ENCODE measurements at regions not wholly inside any gene's neighbourhood (a gene's known extent, or its start where the extent isn't known, plus 50 kb on each side); places are given as distances from the start of the nearest gene placed in this dataset.
"Not testable (repeated sequence)": the region's sequence is repeated elsewhere in the genome, so short reads cannot be mapped to it uniquely, and the experiment has no call there.

- DNase-seq (ENCODE audit: low read depth) = no peak
Measured at GRCh38 chr2:84137034-84137433, 322.0 kb downstream of the SUCLG1 start.

DNA sequence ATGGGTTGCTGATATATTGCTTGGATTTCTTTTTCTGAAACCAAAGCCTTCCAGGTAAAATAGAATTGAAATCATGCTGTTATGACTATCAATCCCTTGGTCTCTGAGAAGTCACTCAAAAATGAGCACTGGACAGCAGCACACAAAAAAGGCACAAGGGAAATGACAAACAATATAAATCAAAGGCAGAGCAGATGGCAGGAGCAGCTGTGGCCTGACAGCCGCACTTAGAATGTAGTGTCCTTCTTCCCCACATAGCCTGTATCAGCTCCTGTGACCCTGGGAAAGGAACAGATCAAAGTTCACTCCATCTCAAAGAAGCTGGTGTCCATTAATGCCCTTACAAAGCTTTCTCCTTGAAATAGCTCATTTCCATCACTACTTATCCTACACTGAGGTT is 326.7 kb downstream of the SUCLG1 start:
- DNase-seq (ENCODE audit: low read depth) = no peak

DNA sequence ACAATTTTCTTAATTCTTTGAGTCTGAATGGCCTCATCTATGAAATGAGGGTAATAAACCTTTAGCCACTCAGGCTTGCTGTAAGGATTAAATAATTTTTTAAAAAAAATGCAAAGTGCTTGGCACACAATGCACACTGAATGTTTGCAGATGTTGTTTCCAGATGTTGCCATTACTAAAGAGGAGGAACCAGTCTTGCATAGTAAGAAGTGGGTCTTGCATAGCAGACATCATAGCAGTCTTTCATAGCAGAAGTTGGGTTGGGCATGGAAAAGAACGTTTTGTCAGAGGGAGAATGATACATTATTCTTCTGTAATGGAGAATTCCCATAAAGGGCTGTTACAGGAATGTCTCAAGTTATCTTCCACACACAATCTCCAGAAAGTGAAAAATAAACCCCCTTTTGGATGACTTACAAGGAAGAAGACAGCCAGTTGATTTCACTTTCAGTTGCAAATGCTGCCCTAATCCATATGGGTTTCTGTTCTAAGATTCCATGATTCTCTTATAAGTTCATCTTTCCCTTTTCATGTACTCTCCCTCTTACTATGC is 327.7 kb downstream of the SUCLG1 start:
- DNase-seq (ENCODE audit: low read depth) = no peak

GRCh38 chr2:84129018-84129417 is 330.1 kb downstream of the SUCLG1 start:
- DNase-seq (ENCODE audit: low read depth) = no peak

DNA sequence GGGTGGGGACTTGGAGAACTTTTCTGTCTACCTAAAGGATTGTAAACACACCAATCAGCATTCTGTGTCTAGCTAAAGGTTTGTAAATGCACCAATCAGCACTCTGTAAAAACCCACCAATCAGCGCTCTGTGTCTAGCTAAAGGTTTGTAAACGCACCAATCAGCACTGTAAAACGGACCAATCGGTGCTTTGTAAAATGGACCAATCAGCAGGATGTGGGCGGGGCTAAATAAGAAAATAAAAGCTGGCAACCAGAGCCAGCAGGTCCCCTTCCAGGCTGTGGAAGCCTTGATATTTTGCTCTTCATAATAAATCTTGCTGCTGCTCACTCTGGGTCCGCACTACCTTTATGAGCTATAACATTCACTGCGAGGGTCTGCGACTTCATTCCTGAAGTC is 331.3 kb downstream of the SUCLG1 start:
- DNase-seq (ENCODE audit: low read depth) = not testable (repeated sequence)

DNA sequence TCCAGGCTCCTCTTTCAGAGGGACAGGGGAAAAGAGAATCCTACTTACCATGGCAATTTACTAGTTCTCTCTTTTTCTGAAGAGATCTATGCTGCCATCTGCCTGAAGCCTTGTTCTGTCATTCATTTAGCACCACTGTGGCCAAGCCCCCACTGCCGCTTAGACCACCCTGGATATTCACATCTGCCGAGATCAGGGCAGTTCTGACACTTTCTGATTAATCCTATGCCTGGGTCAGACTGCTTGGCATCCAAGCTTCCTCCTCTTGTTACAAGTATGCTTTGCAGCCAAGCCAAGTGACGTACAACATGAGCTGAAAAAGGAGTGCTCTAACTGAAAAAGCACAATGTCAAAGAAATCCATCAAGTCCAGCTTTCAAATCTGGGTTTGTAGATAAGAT is 332.6 kb downstream of the SUCLG1 start:
- no peak for DNase-seq (ENCODE audit: low read depth)

DNA sequence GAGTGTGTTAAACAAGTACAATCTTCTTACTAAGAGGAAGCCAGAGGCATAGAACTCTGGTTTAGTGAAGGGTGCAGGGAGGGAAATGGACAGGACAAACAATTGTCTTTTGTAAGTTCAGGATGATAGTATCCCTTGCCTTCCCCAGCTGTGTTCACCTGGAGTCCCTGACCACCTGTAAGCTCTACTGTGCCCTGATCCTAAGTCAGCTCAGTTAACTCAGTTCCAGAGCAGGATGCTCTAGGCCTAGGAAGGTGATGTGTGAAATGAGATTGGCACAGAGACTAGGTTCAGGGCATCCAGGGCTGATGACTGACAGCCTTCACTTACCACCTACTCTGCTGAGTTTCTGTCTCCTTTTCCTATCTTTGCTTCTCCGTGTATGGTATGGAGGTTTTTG is 333.0 kb downstream of the SUCLG1 start:
- no peak for DNase-seq (ENCODE audit: low read depth)

DNA sequence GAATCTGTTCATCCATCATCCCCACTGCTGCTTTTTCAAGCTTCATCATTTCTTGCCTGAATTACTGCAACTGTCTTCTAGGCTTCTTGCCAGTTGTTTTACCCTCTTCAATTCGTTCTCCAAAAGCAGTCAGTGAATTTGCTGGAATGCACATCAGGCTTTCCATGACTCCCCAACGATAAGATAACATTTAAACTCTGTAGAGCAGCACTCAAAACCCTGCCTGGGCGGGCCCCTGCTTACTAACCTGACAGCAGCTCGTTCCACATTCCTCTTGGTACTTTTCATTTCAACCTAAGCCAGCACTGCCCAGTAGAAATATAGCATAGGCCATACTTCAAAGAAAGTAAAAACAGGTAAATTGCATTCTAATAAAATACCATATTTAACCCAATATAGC is 342.9 kb downstream of the SUCLG1 start:
- DNase-seq (ENCODE audit: low read depth) = no peak

GRCh38 chr2:84115173-84115857 is 343.8 kb downstream of the SUCLG1 start:
- no peak for DNase-seq (ENCODE audit: low read depth)

DNA sequence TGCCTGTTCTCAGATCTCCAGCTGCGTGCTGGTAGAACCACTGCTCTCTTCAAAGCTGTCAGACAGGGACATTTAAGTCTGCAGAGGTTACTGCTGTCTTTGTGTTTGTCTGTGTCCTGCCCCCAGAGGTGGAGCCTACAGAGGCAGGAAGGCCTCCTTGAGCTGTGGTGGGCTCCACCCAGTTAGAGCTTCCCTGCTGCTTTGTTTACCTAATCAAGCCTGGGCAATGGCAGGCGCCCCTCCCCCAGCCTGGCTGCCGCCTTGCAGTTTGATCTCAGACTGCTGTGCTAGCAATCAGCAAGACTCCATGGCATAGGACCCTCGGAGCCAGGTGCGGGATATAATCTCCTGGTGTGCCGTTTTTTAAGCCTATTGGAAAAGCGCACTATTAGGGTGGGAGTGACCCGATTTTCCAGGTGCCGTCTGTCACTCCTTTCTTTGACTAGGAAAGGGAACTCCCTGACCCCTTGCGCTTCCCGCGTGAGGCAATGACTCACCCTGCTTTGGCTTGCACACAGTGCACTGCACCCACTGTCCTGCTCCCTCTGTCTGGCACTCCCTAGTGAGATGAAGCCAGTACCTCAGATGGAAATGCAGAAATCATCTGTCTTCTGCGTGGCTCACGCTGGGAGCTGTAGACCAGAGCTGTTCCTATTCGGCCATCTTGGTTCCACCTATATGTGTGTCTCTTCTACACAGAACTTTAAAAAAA is 355.1 kb downstream of the SUCLG1 start:
- not testable (repeated sequence) for DNase-seq (ENCODE audit: low read depth)

- DNase-seq (ENCODE audit: low read depth) = no peak
Measured at GRCh38 chr2:84102274-84102673, 356.8 kb downstream of the SUCLG1 start.

DNA sequence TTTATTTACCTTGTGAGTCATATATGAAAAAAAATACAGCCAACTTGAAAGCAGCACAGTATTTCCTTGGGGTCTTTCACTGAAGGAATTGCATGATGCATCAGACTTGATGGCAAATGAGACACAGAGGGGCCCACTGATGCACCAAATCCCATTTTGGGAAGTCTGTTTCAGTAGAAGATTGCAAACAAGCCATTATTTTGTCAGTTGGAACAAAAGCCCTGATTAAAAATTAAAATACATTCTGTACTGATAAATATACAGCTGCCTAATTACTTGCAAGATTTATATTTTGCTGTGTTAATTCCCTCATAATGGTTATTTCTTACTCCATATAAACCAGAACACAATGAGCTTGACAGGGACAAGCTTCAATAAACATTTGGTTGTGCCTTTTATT is 370.4 kb downstream of the SUCLG1 start:
- DNase-seq (ENCODE audit: low read depth) = no peak

DNA sequence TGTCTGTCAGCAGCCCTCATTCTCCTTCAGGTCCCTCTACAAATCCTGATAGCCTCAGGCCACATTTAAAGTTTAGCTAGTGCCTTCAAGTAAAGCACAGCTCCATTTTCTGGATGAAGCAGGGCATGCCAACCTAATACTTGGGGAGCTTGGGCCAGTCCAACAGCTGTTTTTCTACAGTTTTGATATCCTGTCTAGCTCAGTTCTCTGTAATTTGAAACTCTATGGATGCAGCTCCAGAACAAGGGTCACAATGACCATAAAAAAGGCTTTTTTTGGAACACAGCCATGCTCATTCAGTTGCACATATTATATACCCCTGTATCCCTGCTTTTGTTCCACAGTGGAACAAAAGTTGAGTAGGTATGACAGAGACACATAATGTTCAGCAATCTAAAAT is 373.5 kb downstream of the SUCLG1 start:
- DNase-seq (ENCODE audit: low read depth) = no peak

GRCh38 chr2:84084856-84085255 is 374.2 kb downstream of the SUCLG1 start:
- no peak for DNase-seq (ENCODE audit: low read depth)

DNA sequence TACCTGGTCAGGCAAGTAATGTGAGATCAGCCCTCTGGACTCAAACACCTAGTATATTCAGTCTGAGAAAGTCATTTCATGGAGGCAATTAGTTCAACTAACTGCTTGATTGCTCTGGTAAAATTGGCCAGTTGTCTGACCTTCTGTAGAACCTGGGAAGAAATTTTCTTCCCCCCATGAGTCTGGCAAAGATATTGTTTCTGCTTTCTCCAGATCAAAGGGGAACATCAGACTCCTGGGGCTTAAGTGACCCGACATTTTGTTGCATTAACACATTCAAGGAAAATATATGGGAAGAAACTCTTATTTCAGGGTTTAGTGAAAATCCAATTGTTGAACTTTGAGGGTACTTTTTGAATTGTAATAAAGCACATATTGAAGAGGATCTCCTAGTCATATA is 375.1 kb downstream of the SUCLG1 start:
- no peak for DNase-seq (ENCODE audit: low read depth)

DNA sequence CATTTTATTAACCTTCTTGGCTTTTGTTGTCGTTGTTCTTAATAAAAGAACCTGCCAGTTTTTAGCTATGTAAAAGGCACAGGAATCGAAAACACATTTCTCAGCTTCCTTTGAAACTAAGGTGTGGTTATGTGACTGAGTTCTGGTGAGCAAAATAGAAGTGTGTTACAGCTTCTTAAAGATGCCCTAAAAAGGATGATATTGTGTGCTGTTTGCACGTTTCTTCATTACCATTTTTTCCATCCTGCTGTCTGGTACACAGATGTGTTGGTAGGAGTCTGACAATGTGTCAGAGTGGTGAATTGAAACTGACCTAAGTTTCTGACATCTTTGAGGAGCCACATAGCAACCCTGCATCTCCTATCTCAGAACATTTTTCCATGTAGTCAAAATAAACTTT is 380.6 kb downstream of the SUCLG1 start:
- DNase-seq (ENCODE audit: low read depth) = no peak

DNA sequence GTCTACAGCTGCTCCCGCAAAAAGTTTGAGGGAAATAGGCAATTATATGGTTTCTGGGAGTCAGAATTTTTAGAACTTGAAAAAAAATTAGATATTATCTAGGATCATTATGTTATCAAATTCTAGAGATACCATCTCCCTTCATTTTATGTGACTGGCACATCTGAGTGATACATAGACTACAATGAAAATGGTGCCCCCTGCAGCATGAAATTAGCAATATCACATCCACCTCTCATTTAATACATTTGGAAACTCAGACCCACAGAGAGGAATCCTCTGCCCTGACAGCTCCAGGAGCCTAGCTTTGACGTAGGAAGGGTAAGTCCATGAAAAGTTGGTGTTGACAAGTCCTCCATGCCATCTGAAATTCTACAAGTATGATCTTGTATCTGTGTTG is 381.6 kb downstream of the SUCLG1 start:
- peak; percentile 12 for DNase-seq (ENCODE audit: low read depth)

GRCh38 chr2:84071050-84071449 is 388.0 kb downstream of the SUCLG1 start:
- DNase-seq (ENCODE audit: low read depth) = no peak

- no peak for DNase-seq (ENCODE audit: low read depth)
Measured at GRCh38 chr2:84065857-84066256, 393.2 kb downstream of the SUCLG1 start.

DNA sequence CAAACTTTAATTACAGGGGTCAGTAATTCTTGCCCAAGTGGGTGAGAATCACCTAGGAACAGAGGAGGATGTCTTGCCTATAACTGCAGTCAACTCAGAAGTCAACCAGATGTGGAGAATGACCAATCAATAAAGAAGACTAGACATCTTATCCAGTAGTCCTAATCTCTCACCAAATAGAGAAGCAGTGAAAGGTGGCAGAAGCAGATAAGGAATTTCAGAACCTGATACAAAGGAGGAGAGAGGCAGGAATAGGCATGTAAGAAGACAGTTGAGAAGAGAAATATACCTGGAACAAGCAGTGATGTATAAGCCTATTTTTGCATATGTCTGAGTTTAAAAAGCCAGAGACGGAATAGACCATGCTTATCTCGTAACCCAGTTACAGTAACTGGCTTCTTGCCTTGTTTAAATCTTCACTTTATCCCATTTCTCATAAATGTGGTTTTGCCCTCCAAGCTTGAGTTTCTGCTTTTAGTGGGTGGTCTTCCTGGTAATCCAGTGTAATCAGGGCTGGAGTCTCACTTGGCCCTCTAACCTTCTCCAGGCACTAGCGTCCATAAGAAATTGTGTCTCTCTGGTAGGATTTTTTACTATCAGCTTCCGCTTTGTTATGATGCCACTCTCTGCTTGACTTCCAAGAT is 401.0 kb downstream of the SUCLG1 start:
- no peak for DNase-seq (ENCODE audit: low read depth)

DNA sequence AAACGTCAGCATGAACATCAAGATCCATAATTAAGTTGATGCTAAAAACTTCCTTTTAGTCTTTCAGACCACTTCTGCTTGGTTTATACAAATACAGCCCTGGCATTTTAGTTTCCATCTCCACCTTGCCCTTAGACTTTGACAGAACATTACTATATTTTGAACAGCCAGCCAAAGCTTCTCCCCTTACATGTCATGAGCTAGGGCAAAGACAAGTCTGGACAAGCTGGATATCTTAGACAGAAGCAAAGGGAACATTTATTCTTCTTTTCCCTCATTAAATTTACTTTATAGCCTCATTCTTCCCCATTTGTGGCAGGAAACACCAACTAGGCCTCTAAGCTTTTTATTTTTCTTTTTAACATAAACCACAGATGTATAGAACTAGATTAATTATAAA is 403.3 kb downstream of the SUCLG1 start:
- no peak for DNase-seq (ENCODE audit: low read depth)

GRCh38 chr2:84054577-84054976 is 404.5 kb downstream of the SUCLG1 start:
- not testable (repeated sequence) for DNase-seq (ENCODE audit: low read depth)

GRCh38 chr2:84052913-84053312 is 406.2 kb downstream of the SUCLG1 start:
- no peak for DNase-seq (ENCODE audit: low read depth)

All from HS-27A (cell line).